ENCODE measurements at regions not wholly inside any gene's neighbourhood (a gene's known extent, or its start where the extent isn't known, plus 50 kb on each side); places are given as distances from the start of the nearest gene placed in this dataset.

GRCh38 chr6:51464956-51465355 lies 622.5 kb downstream of the PKHD1 start:
- TF ChIP-seq CTCF (IDR thresholded peaks at IDR 0.05) (no peak), POLR2A (IDR thresholded peaks at IDR 0.05) (no peak), POLR2AphosphoS5 (IDR thresholded peaks at IDR 0.05) (no peak)

All from prostate gland (tissue), 2 donors.